ENCODE measurements at regions not wholly inside any gene's neighbourhood (a gene's known extent, or its start where the extent isn't known, plus 50 kb on each side); places are given as distances from the start of the nearest gene placed in this dataset.
"Not testable (repeated sequence)": the region's sequence is repeated elsewhere in the genome, so short reads cannot be mapped to it uniquely, and the experiment has no call there.

DNA sequence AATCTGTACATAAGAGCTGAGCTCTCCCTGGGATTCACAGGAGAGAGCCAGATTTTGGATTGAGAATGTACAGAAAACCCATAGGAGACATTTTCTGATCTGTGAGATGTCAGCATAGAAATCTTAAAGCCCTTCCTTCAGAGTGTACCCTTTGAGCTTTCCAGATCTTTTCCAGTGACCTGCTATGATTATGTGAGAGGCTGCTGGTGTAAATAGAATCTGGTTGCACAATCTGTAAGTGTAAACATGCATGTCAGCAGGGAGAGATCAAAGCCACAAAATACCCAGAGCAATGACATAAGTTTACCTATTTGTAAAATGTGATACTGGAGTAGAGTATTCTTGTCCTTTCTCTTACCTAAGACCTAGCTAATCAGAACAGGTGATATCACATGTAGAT, 471.9 kb downstream of the FOXD4L5 start:
- intact Hi-C loops (cut with DNase I); DNase-seq; H3K27ac ChIP-seq (ENCODE audit: low read depth in 2 of 2, low read length in 2 of 2); H3K27me3 ChIP-seq (ENCODE audit: control insufficient read depth, insufficient read depth, low read length); H3K4me1 ChIP-seq (ENCODE audit: control insufficient read depth in 2 of 3, insufficient read depth in 2 of 3, low read depth in 1 of 3, low read length in 3 of 3); FAIRE-seq; H3K4me3 ChIP-seq (ENCODE audit: low read length in 3 of 3); H3K36me3 ChIP-seq (ENCODE audit: control insufficient read depth in 2 of 3, insufficient read depth in 3 of 3, low read length in 3 of 3); H3K9me3 ChIP-seq (ENCODE audit: control insufficient read depth in 2 of 3, insufficient read depth in 1 of 3, low read length in 3 of 3); H3K9ac ChIP-seq (ENCODE audit: low read length in 3 of 3): not testable (repeated sequence)

GRCh38 chr9:64778667-64779066, 506.3 kb downstream of the FOXD4L5 start:
- H3K27me3 ChIP-seq (ENCODE audit: control insufficient read depth, insufficient read depth, low read length); FAIRE-seq; H3K36me3 ChIP-seq (ENCODE audit: control insufficient read depth in 2 of 3, insufficient read depth in 3 of 3, low read length in 3 of 3); H3K4me3 ChIP-seq (ENCODE audit: low read length in 3 of 3); intact Hi-C loops (cut with DNase I); H3K9ac ChIP-seq (ENCODE audit: low read length in 3 of 3); H3K4me1 ChIP-seq (ENCODE audit: control insufficient read depth in 2 of 3, insufficient read depth in 2 of 3, low read depth in 1 of 3, low read length in 3 of 3); H3K27ac ChIP-seq (ENCODE audit: low read depth in 2 of 2, low read length in 2 of 2); DNase-seq; H3K9me3 ChIP-seq (ENCODE audit: control insufficient read depth in 2 of 3, insufficient read depth in 1 of 3, low read length in 3 of 3): not testable (repeated sequence)

- FAIRE-seq; H3K4me1 ChIP-seq (ENCODE audit: control insufficient read depth in 2 of 3, insufficient read depth in 2 of 3, low read depth in 1 of 3, low read length in 3 of 3); H3K36me3 ChIP-seq (ENCODE audit: control insufficient read depth in 2 of 3, insufficient read depth in 3 of 3, low read length in 3 of 3); H3K27ac ChIP-seq (ENCODE audit: low read depth in 2 of 2, low read length in 2 of 2); DNase-seq; H3K9me3 ChIP-seq (ENCODE audit: control insufficient read depth in 2 of 3, insufficient read depth in 1 of 3, low read length in 3 of 3); H3K9ac ChIP-seq (ENCODE audit: low read length in 3 of 3); H3K4me3 ChIP-seq (ENCODE audit: low read length in 3 of 3); H3K27me3 ChIP-seq (ENCODE audit: control insufficient read depth, insufficient read depth, low read length); intact Hi-C loops (cut with DNase I): not testable (repeated sequence)
These were observed 508.7 kb downstream of the FOXD4L5 start for GRCh38 chr9:64776269-64776668.

DNA sequence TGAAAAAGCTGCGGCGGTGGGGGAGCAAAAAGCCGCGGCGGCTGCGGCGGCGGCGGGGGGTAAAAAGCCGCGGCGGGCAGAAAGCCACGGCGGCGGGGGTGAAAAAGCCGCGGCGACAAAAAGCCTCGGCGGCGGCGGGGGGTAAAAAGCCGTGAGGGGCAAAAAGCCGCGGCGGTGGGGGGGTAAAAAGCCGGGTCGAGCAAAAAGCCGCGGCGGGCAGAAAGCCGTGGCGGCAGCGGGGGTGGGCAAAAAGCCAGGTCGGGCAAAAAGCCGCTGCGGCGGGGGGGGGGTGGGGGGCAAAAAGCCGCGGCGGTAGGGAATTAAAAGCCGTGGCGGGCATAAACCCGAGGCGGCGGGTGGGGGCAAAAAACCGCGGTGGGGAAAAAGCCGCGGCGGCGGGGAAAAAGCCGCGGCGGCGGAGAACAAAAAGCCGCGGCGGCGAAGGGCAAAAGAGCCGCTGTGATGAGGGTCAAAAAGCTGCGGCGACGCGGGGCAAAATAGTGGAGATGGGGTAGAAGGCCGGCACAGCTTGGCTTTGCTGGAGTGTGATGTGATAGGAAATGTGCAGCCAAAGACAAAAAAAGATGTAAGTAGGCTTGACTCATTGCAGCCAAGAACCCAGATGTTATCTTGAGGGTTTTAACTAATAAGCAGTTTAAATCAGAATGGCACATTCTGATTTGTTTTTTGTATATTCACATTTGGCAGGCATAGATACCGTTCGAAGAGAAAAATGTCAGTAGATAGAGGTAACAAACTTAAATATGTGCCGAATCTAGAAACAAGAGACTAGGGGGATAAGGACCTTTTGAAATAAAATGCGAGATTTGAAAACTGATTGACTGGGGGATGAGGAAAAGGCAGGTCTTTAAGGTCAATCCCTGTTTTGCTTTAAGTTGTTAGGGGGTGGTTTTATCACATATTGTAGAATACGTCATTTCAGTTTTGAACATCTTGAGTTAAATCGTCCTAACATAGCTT, 509.9 kb downstream of the FOXD4L5 start:
- DNase-seq = peak in 4 of 5 donors; percentile 6 to 58 (median 22)
- H3K4me1 ChIP-seq (ENCODE audit: control insufficient read depth in 2 of 3, insufficient read depth in 2 of 3, low read depth in 1 of 3, low read length in 3 of 3); H3K27me3 ChIP-seq (ENCODE audit: control insufficient read depth, insufficient read depth, low read length); H3K9me3 ChIP-seq (ENCODE audit: control insufficient read depth in 2 of 3, insufficient read depth in 1 of 3, low read length in 3 of 3); H3K4me3 ChIP-seq (ENCODE audit: low read length in 3 of 3); FAIRE-seq; intact Hi-C loops (cut with DNase I); H3K27ac ChIP-seq (ENCODE audit: low read depth in 2 of 2, low read length in 2 of 2); H3K9ac ChIP-seq (ENCODE audit: low read length in 3 of 3); H3K36me3 ChIP-seq (ENCODE audit: control insufficient read depth in 2 of 3, insufficient read depth in 3 of 3, low read length in 3 of 3): not testable (repeated sequence)

DNA sequence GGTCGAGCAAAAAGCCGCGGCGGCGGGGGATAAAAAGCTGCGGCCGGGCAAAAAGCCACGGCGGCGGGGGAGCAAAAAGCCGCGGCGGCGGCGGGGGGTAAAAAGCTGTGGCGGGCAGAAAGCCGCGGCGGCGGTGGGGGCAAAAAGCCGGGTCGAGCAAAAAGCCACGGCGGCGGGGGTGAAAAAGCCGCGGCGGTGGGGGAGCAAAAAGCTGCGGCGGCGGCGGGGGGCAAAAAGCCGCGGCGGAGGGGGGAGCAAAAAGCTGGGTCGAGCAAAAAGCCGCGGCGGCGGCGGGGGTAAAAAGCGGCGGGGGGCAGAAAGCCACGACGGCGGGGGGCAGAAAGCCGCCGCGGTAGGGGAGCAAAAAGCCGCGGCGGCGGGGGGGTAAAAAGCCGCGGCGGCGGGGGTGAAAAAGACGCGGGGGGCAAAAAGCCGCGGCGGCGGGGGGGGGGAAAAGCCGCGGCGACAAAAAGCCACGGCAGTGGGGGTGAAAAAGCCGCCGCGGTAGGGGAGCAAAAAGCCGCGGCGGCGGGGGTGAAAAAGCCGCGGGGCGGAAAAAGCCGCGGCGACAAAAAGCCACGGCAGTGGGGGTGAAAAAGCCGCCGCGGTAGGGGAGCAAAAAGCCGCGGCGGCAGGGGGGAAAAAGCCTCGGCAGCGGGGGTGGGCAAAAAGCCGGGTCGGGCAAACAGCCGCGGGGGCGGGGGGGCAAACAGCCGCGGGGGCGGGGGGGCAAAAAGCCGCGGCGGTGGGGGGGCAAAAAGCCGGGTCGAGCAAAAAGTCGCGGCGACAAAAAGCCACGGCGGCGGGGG, 510.8 kb downstream of the FOXD4L5 start:
- H3K4me1 ChIP-seq (ENCODE audit: control insufficient read depth in 2 of 3, insufficient read depth in 2 of 3, low read depth in 1 of 3, low read length in 3 of 3); FAIRE-seq; H3K9ac ChIP-seq (ENCODE audit: low read length in 3 of 3); H3K4me3 ChIP-seq (ENCODE audit: low read length in 3 of 3); H3K27me3 ChIP-seq (ENCODE audit: control insufficient read depth, insufficient read depth, low read length); H3K9me3 ChIP-seq (ENCODE audit: control insufficient read depth in 2 of 3, insufficient read depth in 1 of 3, low read length in 3 of 3); H3K36me3 ChIP-seq (ENCODE audit: control insufficient read depth in 2 of 3, insufficient read depth in 3 of 3, low read length in 3 of 3); intact Hi-C loops (cut with DNase I); H3K27ac ChIP-seq (ENCODE audit: low read depth in 2 of 2, low read length in 2 of 2): not testable (repeated sequence)
- peak in 2 of 5 donors; percentile 0 to 26 for DNase-seq

Data from kidney (tissue), 10 donors.